Activated B cell treated with CpG ODN at 0.5 μM for 24 hours (primary cell): ENCODE measurements at regions not wholly inside any gene's neighbourhood (a gene's known extent, or its start where the extent isn't known, plus 50 kb on each side); places are given as distances from the start of the nearest gene placed in this dataset.

Source experiments
- ATAC-seq: fragments of 200-7000 bp; cut with Tn5 transposase; one replicate; pipeline ENCODE4 v1.10.0; 2021; ENCODE audit warnings: low read depth, mild to moderate bottlenecking, moderate library complexity
- CTCF ChIA-PET: fragments of 350-600 bp; sonication (Branson Sonifier 250); formaldehyde crosslinking; loops from one replicate; lab custom pipeline; 2021; ENCODE audit warnings: antibody characterized with exemption; lab: Charles Lee
- POLR2A ChIA-PET: fragments of 350-600 bp; sonication (Branson Sonifier 250); formaldehyde crosslinking; loops from one replicate; lab custom pipeline; 2021; ENCODE audit warnings: antibody characterized with exemption; lab: Charles Lee
- DNase-seq: peaks from one replicate; pipeline ENCODE4 v3.0.0; 2022
- H3K27ac Mint-ChIP-seq: one replicate; pipeline ENCODE4 v1.8.0; 2020; ENCODE audit warnings: mixed read lengths
- H3K27me3 Mint-ChIP-seq: one replicate; pipeline ENCODE4 v1.8.0; 2021; ENCODE audit warnings: mixed read lengths
- H3K36me3 Mint-ChIP-seq: one replicate; pipeline ENCODE4 v1.8.0; 2021; ENCODE audit warnings: low read depth, mixed read lengths
- H3K4me1 Mint-ChIP-seq: one replicate; pipeline ENCODE4 v1.8.0; 2021; ENCODE audit warnings: mixed read lengths
- H3K4me3 Mint-ChIP-seq: one replicate; pipeline ENCODE4 v1.8.0; 2020; ENCODE audit warnings: mild to moderate bottlenecking, mixed read lengths
- H3K9me3 Mint-ChIP-seq: one replicate; pipeline ENCODE4 v1.8.0; 2020; ENCODE audit warnings: mixed read lengths
- CTCF ChIP-seq: fragments of 200-600 bp; IDR thresholded peaks from one replicate; pipeline ENCODE4 v1.8.0; 2022; ENCODE audit warnings: antibody characterized with exemption, mild to moderate bottlenecking
- intact Hi-C: fragments of 100-400 bp; cut with micrococcal nuclease; formaldehyde crosslinking; loops from one replicate; pipeline ENCODE4 v1.15.1; 2024

DNA sequence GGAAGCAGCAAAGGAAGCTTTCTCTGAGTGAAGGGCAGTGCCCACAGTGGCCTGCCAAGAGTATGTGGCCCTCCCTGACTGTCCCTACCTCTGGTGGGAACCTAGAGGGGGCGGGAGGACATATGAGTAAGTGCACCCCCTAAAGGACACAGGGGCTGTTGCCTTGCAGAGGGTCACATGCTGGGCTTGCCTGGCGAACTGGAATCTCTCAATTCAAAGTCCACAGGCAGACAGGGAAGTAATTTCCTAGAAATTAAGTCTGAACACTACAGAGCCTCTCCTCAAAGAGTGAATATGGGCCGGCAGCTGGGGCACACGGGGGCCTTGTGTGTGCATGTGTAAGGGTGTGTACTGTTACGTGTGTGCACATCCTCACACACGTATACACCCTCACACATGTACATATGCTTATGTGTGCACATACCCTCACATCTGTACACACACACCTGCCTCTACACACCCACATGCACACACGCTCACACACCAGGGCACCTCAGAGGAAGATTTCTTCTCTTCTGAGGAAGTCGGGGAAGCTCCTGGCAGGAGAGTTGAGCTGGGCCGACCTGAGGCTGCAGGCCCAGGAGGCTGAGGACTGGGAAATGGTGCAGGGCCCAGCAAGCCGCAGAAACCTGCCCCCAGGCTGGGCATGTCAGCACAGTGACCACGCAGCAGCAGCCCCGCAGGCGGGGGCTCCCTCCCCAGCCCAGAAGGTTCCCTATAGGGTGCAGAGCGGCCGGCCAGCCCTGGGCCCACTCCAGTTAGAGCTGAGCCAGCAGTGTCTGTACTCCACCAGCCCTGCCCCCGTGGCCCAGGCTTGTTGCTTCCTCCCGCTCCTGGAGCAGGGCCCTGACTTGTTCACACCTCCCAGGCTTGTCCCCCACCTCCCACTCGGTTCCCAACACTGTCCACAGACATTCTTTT, 77.4 kb upstream of the TAF1B start:
- Mint-ChIP-seq H3K27ac (no peak overlapping the region), H3K9me3 (no peaks in the 10 kb centered on the region), H3K4me1 (peaks cover 32% of the 10 kb centered on the region), H3K36me3 (no peaks in the 10 kb centered on the region), H3K4me3 (no peak overlapping the region), H3K27me3 (peaks cover 23% of the 10 kb centered on the region)
- no peak for DNase-seq
- TF ChIP-seq CTCF = no peak
- CTCF ChIA-PET = no interaction called here
- intact Hi-C loops = no loop called here
- POLR2A ChIA-PET = no interaction called here
- no peak for ATAC-seq

- no peak for TF ChIP-seq CTCF
- ATAC-seq (peak; percentile 66), DNase-seq (no peak)
- no peaks in the 10 kb centered on the region for H3K36me3 Mint-ChIP-seq
- H3K27ac Mint-ChIP-seq = no peak overlapping the region
- intact Hi-C loops = no loop called here
- H3K4me3 Mint-ChIP-seq = no peak overlapping the region
- peaks cover 29% of the 10 kb centered on the region for H3K4me1 Mint-ChIP-seq
- H3K9me3 Mint-ChIP-seq = no peaks in the 10 kb centered on the region
- peaks cover 23% of the 10 kb centered on the region for H3K27me3 Mint-ChIP-seq
- POLR2A ChIA-PET = interaction anchor here (0.6 kb wide), 1 partner anchor 71 kb away, joined by 3 read pairs; no protein-coding TSS in a partner anchor
- CTCF ChIA-PET = no interaction called here
Observed at GRCh38 chr2:9767656-9768281, 75.5 kb upstream of the TAF1B start.

DNA sequence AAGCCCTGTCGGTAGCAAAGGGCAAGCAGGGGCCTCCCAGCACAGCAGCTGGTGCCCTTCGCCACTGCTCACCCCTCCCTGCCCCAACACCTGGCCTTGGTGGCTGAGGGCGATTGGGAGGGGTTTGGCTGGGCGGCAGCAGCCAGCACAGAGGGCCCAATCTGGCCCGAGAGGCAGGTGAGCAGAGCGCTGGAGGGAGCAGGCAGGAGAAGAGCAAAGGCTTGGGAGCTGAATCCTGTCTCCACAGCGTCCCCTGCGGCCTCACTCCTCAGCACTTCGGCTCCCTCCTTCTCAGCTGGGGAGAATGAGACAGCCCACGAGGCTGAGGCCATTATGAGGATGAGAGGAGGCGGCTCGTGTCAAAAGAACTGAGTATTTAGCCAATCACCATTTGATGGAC, 74.9 kb upstream of the TAF1B start:
- DNase-seq (no peak), ATAC-seq (no peak)
- H3K27ac Mint-ChIP-seq = no peak overlapping the region
- no peak overlapping the region for H3K4me3 Mint-ChIP-seq
- H3K9me3 Mint-ChIP-seq = no peaks in the 10 kb centered on the region
- intact Hi-C loops = no loop called here
- H3K4me1 Mint-ChIP-seq = peaks cover 29% of the 10 kb centered on the region
- peaks cover 23% of the 10 kb centered on the region for H3K27me3 Mint-ChIP-seq
- no peak for TF ChIP-seq CTCF
- CTCF ChIA-PET = no interaction called here
- POLR2A ChIA-PET = no interaction called here
- no peaks in the 10 kb centered on the region for H3K36me3 Mint-ChIP-seq

GRCh38 chr2:9769171-9770005, 73.9 kb upstream of the TAF1B start:
- Mint-ChIP-seq H3K36me3 (no peaks in the 10 kb centered on the region), H3K27me3 (peaks cover 23% of the 10 kb centered on the region), H3K4me1 (peaks cover 21% of the 10 kb centered on the region), H3K27ac (no peak overlapping the region), H3K9me3 (no peaks in the 10 kb centered on the region), H3K4me3 (no peak overlapping the region)
- TF ChIP-seq CTCF = no peak
- no peak for ATAC-seq
- CTCF ChIA-PET = no interaction called here
- intact Hi-C loops = no loop called here
- POLR2A ChIA-PET = interaction anchor here (1.8 kb wide), 1 partner anchor 74 kb away, joined by 5 read pairs; the partner anchor contains the start of gene TAF1B
- DNase-seq = no peak
